Mesothelial cell of epicardium (in vitro differentiated cells): ENCODE measurements at regions not wholly inside any gene's neighbourhood (a gene's known extent, or its start where the extent isn't known, plus 50 kb on each side); places are given as distances from the start of the nearest gene placed in this dataset.

Experiments used
- DNase-seq, 2 experiments: peaks; one replicate each; pipeline ENCODE4 v3.0.0; 2021; ENCODE audit warnings: low spot score in 2 of 2; ENCODE audit not compliant: unreplicated experiment in 2 of 2
- H3K27ac Mint-ChIP-seq: 2 replicates; pipeline ENCODE4 v1.8.0; 2021; ENCODE audit warnings: mixed read lengths
- H3K27me3 Mint-ChIP-seq: 2 replicates; pipeline ENCODE4 v1.8.0; 2021; ENCODE audit warnings: low read depth, mixed read lengths
- H3K36me3 Mint-ChIP-seq: 2 replicates; pipeline ENCODE4 v1.8.0; 2021; ENCODE audit warnings: mixed read lengths
- H3K4me1 Mint-ChIP-seq: 2 replicates; pipeline ENCODE4 v1.8.0; 2021; ENCODE audit warnings: mixed read lengths
- H3K4me3 Mint-ChIP-seq: 2 replicates; pipeline ENCODE4 v1.8.0; 2021; ENCODE audit warnings: mild to moderate bottlenecking, moderate library complexity, mixed read lengths
- H3K9me3 Mint-ChIP-seq: 2 replicates; pipeline ENCODE4 v1.8.0; 2021; ENCODE audit warnings: mixed read lengths
- CTCF ChIP-seq: fragments of 200-600 bp; sonication (generic); IDR thresholded peaks from one replicate; pipeline ENCODE4 v1.5.0; 2021; ENCODE audit warnings: antibody characterized with exemption; ENCODE audit not compliant: unreplicated experiment

GRCh38 chr1:70674941-70675685 is 264.0 kb downstream of the CTH start:
- no peaks in the 10 kb centered on the region for H3K9me3 Mint-ChIP-seq
- H3K36me3 Mint-ChIP-seq, result no peaks in the 10 kb centered on the region
- no peak overlapping the region for H3K27ac Mint-ChIP-seq
- DNase-seq, result no peak
- TF ChIP-seq CTCF, result no peak
- H3K27me3 Mint-ChIP-seq, result peaks cover 1% of the 10 kb centered on the region
- no peak overlapping the region for H3K4me3 Mint-ChIP-seq
- H3K4me1 Mint-ChIP-seq, result peaks cover 6% of the 10 kb centered on the region

- peaks cover 6% of the 10 kb centered on the region for H3K4me1 Mint-ChIP-seq
- H3K27me3 Mint-ChIP-seq, result peaks cover 1% of the 10 kb centered on the region
- DNase-seq, result no peak
- H3K36me3 Mint-ChIP-seq, result no peaks in the 10 kb centered on the region
- H3K4me3 Mint-ChIP-seq, result no peak overlapping the region
- no peak for TF ChIP-seq CTCF
- no peak overlapping the region for H3K27ac Mint-ChIP-seq
- H3K9me3 Mint-ChIP-seq, result no peaks in the 10 kb centered on the region
Measured at GRCh38 chr1:70675737-70676156, 264.7 kb downstream of the CTH start.

- DNase-seq, result peak in 1 of 2 experiments; percentile 56
- peak; percentile 83 for TF ChIP-seq CTCF
- Mint-ChIP-seq H3K9me3 (peaks cover 4% of the 10 kb centered on the region), H3K27ac (no peak overlapping the region), H3K4me3 (no peak overlapping the region), H3K4me1 (no peaks in the 10 kb centered on the region), H3K27me3 (peaks cover 42% of the 10 kb centered on the region), H3K36me3 (no peaks in the 10 kb centered on the region)
Measured at GRCh38 chr1:70685300-70686286, 274.5 kb downstream of the CTH start.

- Mint-ChIP-seq H3K4me1 (no peaks in the 10 kb centered on the region), H3K4me3 (no peak overlapping the region), H3K27me3 (peaks cover 45% of the 10 kb centered on the region), H3K27ac (no peak overlapping the region), H3K9me3 (no peaks in the 10 kb centered on the region), H3K36me3 (no peaks in the 10 kb centered on the region)
- DNase-seq, result no peak
- no peak for TF ChIP-seq CTCF
Measured at GRCh38 chr1:70688580-70688979, 277.5 kb downstream of the CTH start.

GRCh38 chr1:70706381-70707037 is 295.4 kb downstream of the CTH start:
- Mint-ChIP-seq H3K9me3 (peaks cover 5% of the 10 kb centered on the region), H3K36me3 (no peaks in the 10 kb centered on the region), H3K27ac (no peak overlapping the region), H3K4me1 (no peaks in the 10 kb centered on the region), H3K4me3 (no peak overlapping the region), H3K27me3 (peaks cover 18% of the 10 kb centered on the region)
- no peak for TF ChIP-seq CTCF
- no peak for DNase-seq
